ENCODE measurements at regions not wholly inside any gene's neighbourhood (a gene's known extent, or its start where the extent isn't known, plus 50 kb on each side); places are given as distances from the start of the nearest gene placed in this dataset.

- Histone ChIP-seq H3K36me3 (ENCODE audit: control insufficient read depth, insufficient read depth, low read length) (no peaks in the 10 kb centered on the region), H3K4me3 (ENCODE audit: low read depth, low read length) (no peak overlapping the region), H3K27me3 (replicated peaks; ENCODE audit: control insufficient read depth, insufficient read depth, low read length) (no peaks in the 10 kb centered on the region), H3K4me1 (no peaks in the 10 kb centered on the region), H3K9me3 (no peaks in the 10 kb centered on the region)
- DNase-seq, result no peak
- intact Hi-C loops (cut with micrococcal nuclease; ENCODE audit: unreplicated experiment), result no loop called here
- no peaks in the 10 kb centered on the region for H3K36me3 Mint-ChIP-seq (ENCODE audit: insufficient read depth, unreplicated experiment)
- H3K27ac Mint-ChIP-seq (ENCODE audit: unreplicated experiment), result no peak overlapping the region
- no peak overlapping the region for H3K4me3 Mint-ChIP-seq (ENCODE audit: unreplicated experiment)
- H3K9me3 Mint-ChIP-seq (ENCODE audit: unreplicated experiment), result no peaks in the 10 kb centered on the region
- no peaks in the 10 kb centered on the region for H3K27me3 Mint-ChIP-seq (ENCODE audit: insufficient read depth, unreplicated experiment)
- TF ChIP-seq, protein P1, sequence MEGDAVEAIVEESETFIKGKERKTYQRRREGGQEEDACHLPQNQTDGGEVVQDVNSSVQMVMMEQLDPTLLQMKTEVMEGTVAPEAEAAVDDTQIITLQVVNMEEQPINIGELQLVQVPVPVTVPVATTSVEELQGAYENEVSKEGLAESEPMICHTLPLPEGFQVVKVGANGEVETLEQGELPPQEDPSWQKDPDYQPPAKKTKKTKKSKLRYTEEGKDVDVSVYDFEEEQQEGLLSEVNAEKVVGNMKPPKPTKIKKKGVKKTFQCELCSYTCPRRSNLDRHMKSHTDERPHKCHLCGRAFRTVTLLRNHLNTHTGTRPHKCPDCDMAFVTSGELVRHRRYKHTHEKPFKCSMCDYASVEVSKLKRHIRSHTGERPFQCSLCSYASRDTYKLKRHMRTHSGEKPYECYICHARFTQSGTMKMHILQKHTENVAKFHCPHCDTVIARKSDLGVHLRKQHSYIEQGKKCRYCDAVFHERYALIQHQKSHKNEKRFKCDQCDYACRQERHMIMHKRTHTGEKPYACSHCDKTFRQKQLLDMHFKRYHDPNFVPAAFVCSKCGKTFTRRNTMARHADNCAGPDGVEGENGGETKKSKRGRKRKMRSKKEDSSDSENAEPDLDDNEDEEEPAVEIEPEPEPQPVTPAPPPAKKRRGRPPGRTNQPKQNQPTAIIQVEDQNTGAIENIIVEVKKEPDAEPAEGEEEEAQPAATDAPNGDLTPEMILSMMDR (IDR thresholded peaks at IDR 0.05; ENCODE audit: insufficient read depth in 1 of 2, low read depth in 1 of 2, low read length in 1 of 2, severe bottlenecking in 1 of 2, unreplicated experiment in 1 of 2), result no peak
- peaks cover 7% of the 10 kb centered on the region for H3K4me1 Mint-ChIP-seq (ENCODE audit: low read depth, unreplicated experiment)
- ChIA-PET CTCF (no interaction called here), POLR2A (no interaction called here)
- BruUV-seq (replicated peaks), result no TSS peak
These were observed 289.2 kb downstream of the KLF12 start for GRCh38 chr13:73844986-73845385.

- DNase-seq, result no peak
- Mint-ChIP-seq H3K9me3 (ENCODE audit: unreplicated experiment) (no peaks in the 10 kb centered on the region), H3K4me1 (ENCODE audit: low read depth, unreplicated experiment) (no peaks in the 10 kb centered on the region), H3K27ac (ENCODE audit: unreplicated experiment) (no peak overlapping the region), H3K4me3 (ENCODE audit: unreplicated experiment) (no peak overlapping the region), H3K27me3 (ENCODE audit: insufficient read depth, unreplicated experiment) (no peaks in the 10 kb centered on the region), H3K36me3 (ENCODE audit: insufficient read depth, unreplicated experiment) (no peaks in the 10 kb centered on the region)
- POLR2A ChIA-PET, result no interaction called here
- Histone ChIP-seq H3K4me3 (ENCODE audit: low read depth, low read length) (no peak overlapping the region), H3K36me3 (ENCODE audit: control insufficient read depth, insufficient read depth, low read length) (no peaks in the 10 kb centered on the region), H3K4me1 (no peaks in the 10 kb centered on the region), H3K27me3 (replicated peaks; ENCODE audit: control insufficient read depth, insufficient read depth, low read length) (no peaks in the 10 kb centered on the region), H3K9me3 (no peaks in the 10 kb centered on the region)
- CTCF ChIA-PET, result no interaction called here
- TF ChIP-seq, protein P1 (IDR thresholded peaks at IDR 0.05; ENCODE audit: insufficient read depth in 1 of 2, low read depth in 1 of 2, low read length in 1 of 2, severe bottlenecking in 1 of 2, unreplicated experiment in 1 of 2), result no peak
- intact Hi-C loops (cut with micrococcal nuclease; ENCODE audit: unreplicated experiment), result no loop called here
- BruUV-seq (replicated peaks), result no TSS peak
These were observed 291.6 kb downstream of the KLF12 start for GRCh38 chr13:73842626-73843025.

GRCh38 chr13:73842184-73842583, 292.0 kb downstream of the KLF12 start:
- CTCF ChIA-PET, result no interaction called here
- TF ChIP-seq, protein P1 (IDR thresholded peaks at IDR 0.05; ENCODE audit: insufficient read depth in 1 of 2, low read depth in 1 of 2, low read length in 1 of 2, severe bottlenecking in 1 of 2, unreplicated experiment in 1 of 2), result no peak
- Mint-ChIP-seq H3K9me3 (ENCODE audit: unreplicated experiment) (no peaks in the 10 kb centered on the region), H3K4me1 (ENCODE audit: low read depth, unreplicated experiment) (no peaks in the 10 kb centered on the region), H3K27me3 (ENCODE audit: insufficient read depth, unreplicated experiment) (no peaks in the 10 kb centered on the region), H3K36me3 (ENCODE audit: insufficient read depth, unreplicated experiment) (no peaks in the 10 kb centered on the region), H3K27ac (ENCODE audit: unreplicated experiment) (no peak overlapping the region), H3K4me3 (ENCODE audit: unreplicated experiment) (no peak overlapping the region)
- POLR2A ChIA-PET, result no interaction called here
- BruUV-seq (replicated peaks), result no TSS peak
- no peaks in the 10 kb centered on the region for H3K27me3 ChIP-seq (replicated peaks; ENCODE audit: control insufficient read depth, insufficient read depth, low read length)
- H3K9me3 ChIP-seq, result no peaks in the 10 kb centered on the region
- no peak overlapping the region for H3K4me3 ChIP-seq (ENCODE audit: low read depth, low read length)
- H3K36me3 ChIP-seq (ENCODE audit: control insufficient read depth, insufficient read depth, low read length), result no peaks in the 10 kb centered on the region
- DNase-seq, result no peak
- no peaks in the 10 kb centered on the region for H3K4me1 ChIP-seq
- intact Hi-C loops (cut with micrococcal nuclease; ENCODE audit: unreplicated experiment), result no loop called here

Measured in Caco-2 (cell line).